Astrocyte (in vitro differentiated cells and primary cell): ENCODE measurements at regions not wholly inside any gene's neighbourhood (a gene's known extent, or its start where the extent isn't known, plus 50 kb on each side); places are given as distances from the start of the nearest gene placed in this dataset.

Source experiments
- CTCF ChIP-seq: IDR thresholded peaks from 2 replicates; pipeline ENCODE4 v1.5.1; 2011; ENCODE audit warnings: low read depth, mild to moderate bottlenecking, inconsistent platforms, low read length, moderate library complexity; ENCODE audit not compliant: insufficient read depth
- EZH2 ChIP-seq: IDR thresholded peaks from 2 replicates; pipeline ENCODE4 v1.6.1; 2012; ENCODE audit warnings: mild to moderate bottlenecking, low read length, inconsistent platforms; ENCODE audit not compliant: insufficient read depth

DNA sequence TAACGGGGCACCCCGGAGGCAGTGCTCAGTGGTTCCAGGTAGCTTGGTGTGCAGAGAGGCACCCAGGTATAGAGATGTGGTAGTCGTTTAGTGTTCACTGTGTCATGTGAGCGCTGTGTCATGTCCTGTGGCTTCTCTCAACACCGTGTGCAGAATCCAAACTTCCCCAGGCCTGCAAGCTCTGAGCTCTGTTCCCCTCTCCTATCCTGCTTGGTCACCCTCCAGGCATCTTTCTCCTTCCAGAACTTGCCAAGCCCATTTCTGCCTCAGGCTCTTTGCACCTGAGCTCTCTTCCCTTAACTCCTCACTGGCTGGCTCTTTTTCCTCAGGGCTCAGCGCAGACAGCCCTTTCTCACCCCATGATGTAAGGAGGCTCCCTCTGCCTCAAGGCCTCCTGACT lies 64.8 kb downstream of the CARTPT start:
- no peak for TF ChIP-seq CTCF
- no peak for TF ChIP-seq EZH2
